ENCODE measurements at regions not wholly inside any gene's neighbourhood (a gene's known extent, or its start where the extent isn't known, plus 50 kb on each side); places are given as distances from the start of the nearest gene placed in this dataset.

DNA sequence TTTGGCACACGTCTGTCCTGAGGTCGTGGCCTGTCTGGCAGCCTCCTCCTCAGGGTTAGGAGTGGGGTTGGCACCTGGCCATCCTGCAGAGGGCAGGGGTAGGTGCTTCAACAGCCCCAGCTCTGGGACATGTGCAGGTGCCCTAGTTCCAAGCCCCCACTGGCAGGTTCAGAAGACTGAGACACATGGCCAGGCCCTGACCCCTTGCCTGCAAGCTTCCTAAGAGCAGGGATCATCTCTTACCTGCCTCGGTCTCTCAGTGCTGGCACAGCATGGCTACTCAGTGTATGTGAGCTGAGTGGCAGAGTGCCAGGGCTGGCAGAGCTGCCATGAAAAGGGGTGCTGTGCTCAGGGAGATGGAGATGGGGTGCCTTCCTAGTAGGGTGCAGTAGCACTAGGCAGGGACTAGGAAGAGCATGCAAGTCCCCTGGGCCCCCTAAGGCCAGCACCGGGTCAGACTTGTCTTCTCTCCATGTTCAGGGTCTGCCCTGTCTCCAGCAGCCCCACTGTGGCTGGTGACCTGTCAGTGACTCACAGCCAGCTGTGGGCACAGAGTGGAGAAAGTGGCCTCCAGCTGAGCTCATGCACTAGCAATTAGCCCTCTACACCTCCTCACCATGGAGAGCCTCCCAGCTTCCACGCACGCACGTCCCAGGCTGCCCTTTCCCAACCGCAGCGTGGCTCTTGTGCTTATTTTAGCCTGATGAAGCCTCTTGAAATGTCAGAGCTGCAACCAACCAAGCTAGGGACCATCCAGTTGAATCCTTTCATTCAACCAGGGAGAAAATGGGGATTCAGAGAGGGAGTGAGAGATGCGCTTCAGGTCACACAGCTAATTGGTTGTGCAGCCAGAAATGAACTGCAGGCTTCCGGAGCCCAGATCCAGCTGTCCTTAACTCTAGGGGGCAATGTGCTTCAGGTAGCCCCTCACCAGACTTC lies 116.6 kb downstream of the MRPL14 start (continued):
- TF ChIP-seq, protein P1, sequence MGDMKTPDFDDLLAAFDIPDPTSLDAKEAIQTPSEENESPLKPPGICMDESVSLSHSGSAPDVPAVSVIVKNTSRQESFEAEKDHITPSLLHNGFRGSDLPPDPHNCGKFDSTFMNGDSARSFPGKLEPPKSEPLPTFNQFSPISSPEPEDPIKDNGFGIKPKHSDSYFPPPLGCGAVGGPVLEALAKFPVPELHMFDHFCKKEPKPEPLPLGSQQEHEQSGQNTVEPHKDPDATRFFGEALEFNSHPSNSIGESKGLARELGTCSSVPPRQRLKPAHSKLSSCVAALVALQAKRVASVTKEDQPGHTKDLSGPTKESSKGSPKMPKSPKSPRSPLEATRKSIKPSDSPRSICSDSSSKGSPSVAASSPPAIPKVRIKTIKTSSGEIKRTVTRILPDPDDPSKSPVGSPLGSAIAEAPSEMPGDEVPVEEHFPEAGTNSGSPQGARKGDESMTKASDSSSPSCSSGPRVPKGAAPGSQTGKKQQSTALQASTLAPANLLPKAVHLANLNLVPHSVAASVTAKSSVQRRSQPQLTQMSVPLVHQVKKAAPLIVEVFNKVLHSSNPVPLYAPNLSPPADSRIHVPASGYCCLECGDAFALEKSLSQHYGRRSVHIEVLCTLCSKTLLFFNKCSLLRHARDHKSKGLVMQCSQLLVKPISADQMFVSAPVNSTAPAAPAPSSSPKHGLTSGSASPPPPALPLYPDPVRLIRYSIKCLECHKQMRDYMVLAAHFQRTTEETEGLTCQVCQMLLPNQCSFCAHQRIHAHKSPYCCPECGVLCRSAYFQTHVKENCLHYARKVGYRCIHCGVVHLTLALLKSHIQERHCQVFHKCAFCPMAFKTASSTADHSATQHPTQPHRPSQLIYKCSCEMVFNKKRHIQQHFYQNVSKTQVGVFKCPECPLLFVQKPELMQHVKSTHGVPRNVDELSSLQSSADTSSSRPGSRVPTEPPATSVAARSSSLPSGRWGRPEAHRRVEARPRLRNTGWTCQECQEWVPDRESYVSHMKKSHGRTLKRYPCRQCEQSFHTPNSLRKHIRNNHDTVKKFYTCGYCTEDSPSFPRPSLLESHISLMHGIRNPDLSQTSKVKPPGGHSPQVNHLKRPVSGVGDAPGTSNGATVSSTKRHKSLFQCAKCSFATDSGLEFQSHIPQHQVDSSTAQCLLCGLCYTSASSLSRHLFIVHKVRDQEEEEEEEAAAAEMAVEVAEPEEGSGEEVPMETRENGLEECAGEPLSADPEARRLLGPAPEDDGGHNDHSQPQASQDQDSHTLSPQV (IDR thresholded peaks at IDR 0.05) = no peak

DNA sequence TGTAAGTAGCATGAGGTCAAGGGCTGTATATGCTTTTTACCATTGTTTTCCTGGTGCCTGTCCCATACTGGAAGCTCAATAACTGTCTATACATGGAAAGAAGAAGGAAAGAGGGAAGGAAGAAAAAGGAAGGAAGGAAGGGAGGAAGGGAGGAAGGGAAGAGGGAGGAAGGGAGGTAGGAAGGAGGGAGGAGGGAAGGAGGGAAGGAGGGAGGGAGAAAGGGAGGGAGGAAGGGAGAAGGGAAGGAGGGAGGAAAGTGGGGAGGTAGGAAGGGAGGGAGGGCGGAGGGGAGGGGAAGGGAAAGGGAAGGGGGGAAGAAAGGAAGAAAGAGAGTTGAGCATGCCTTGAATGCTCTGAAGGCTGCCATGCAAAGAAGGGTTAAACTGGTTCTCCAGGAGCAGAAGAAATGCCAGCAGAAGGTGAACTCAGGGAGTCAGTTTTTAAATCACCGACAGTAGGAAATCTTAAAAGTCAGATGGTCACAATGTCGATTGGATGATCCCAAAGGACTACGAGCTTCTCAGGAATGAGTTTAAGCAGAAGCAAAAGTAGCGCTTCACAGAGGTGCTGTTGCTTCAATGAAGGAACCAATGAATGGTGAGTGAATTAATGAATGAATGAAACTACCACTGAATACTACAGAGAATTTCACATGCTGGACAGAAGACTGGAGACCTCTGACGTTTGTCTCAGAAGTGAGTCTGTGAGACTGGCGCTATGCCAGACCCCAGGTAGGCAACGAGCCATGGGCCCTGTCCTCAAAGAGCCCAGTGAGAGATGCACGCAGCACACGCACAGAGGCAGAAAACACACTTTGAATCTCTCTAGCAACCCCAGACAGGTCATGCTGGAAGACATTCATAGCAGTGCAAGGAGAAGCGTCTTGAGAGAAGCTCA lies 117.6 kb downstream of the MRPL14 start:
- H3K4me1 ChIP-seq (ENCODE audit: control insufficient read depth, insufficient read depth, low read length) = peaks cover 5% of the 10 kb centered on the region; the same call in 1 of the 2 replicates
- FAIRE-seq (no peak), ATAC-seq (no peak), DNase-seq (ENCODE audit: low read depth, low spot score) (no peak)
- no peaks in the 10 kb centered on the region; the same call in 2 of the 3 replicates for H3K9me3 ChIP-seq (replicated peaks; ENCODE audit: control insufficient read depth, insufficient read depth, low read length)
- H2AFZ ChIP-seq (ENCODE audit: control insufficient read depth, low read depth, low read length) = no peak overlapping the region
- no peaks in the 10 kb centered on the region for H3K36me3 ChIP-seq (ENCODE audit: control insufficient read depth in 2 of 2, insufficient read depth in 2 of 2, low read length in 1 of 2)
- no peak overlapping the region for H3K4me3 ChIP-seq
- H3K27me3 ChIP-seq (replicated peaks in 1 of 2; ENCODE audit: control insufficient read depth in 2 of 2, insufficient read depth in 2 of 2, low read length in 1 of 2) = no peaks in the 10 kb centered on the region; a peak in 2 of 4 replicates
- ChIA-PET POLR2A (interaction anchor here (0.8 to 1.4 kb wide), 4 partner anchors 53 to 69 kb away, joined by 3 read pairs; no protein-coding TSS in a partner anchor), RAD21 (ENCODE audit: unreplicated experiment) (interaction anchor here (0.6 to 1.4 kb wide), 2 partner anchors 64 to 240 kb away, joined by 3 read pairs; partner anchors contain the start of gene VEGFA), SMC1A (ENCODE audit: uncharacterized antibody, unreplicated experiment) (no interaction called here), CTCF (interaction anchor here (0.5 to 1.6 kb wide), 6 partner anchors 64 to 345 kb away, joined by 3 to 11 read pairs (median 3); no protein-coding TSS in a partner anchor)
- in situ Hi-C loops (cut with MboI) (no loop called here), intact Hi-C loops (cut with micrococcal nuclease; ENCODE audit: unreplicated experiment) (loop anchor here (5.0 kb wide), 1 partner anchor 48 kb away; no protein-coding TSS in a partner anchor)
- no peaks in the 10 kb centered on the region for H4K20me1 ChIP-seq (ENCODE audit: control insufficient read depth, insufficient read depth)
- 35% methylated on average over 11 of the region's 11 CpGs for WGBS (ENCODE audit: insufficient coverage, insufficient replicate concordance, low lambda C conversion rate, missing lambda C conversion rate)
- no peak overlapping the region for H3K27ac ChIP-seq (ENCODE audit: control insufficient read depth, insufficient read depth)
- H3K9ac ChIP-seq (ENCODE audit: control insufficient read depth, insufficient read depth, low read length) = no peak overlapping the region
- no peaks in the 10 kb centered on the region for H3K79me2 ChIP-seq (ENCODE audit: control insufficient read depth, insufficient read depth, low read length)
- no TSS peak for BruUV-seq (replicated peaks)
- no peak overlapping the region for H3K4me2 ChIP-seq (ENCODE audit: control insufficient read depth, insufficient read depth)
- TF ChIP-seq ZZZ3 (IDR thresholded peaks at IDR 0.05; ENCODE audit: control insufficient read depth, insufficient read length, low read depth) (no peak), ATF7 (IDR thresholded peaks at IDR 0.05; ENCODE audit: low read depth) (no peak), NR2C2 (IDR thresholded peaks at IDR 0.05; ENCODE audit: borderline replicate concordance, control insufficient read depth, insufficient read length, low read depth) (no peak), CHD2 (IDR thresholded peaks at IDR 0.05; ENCODE audit: borderline replicate concordance, low read depth, low read length) (no peak), ZNF24 (IDR thresholded peaks at IDR 0.05) (peak; percentile 87), EZH2 (IDR thresholded peaks at IDR 0.05; ENCODE audit: borderline replicate concordance, control insufficient read depth, low read depth, low read length) (no peak)
- TF ChIP-seq, protein P2, sequence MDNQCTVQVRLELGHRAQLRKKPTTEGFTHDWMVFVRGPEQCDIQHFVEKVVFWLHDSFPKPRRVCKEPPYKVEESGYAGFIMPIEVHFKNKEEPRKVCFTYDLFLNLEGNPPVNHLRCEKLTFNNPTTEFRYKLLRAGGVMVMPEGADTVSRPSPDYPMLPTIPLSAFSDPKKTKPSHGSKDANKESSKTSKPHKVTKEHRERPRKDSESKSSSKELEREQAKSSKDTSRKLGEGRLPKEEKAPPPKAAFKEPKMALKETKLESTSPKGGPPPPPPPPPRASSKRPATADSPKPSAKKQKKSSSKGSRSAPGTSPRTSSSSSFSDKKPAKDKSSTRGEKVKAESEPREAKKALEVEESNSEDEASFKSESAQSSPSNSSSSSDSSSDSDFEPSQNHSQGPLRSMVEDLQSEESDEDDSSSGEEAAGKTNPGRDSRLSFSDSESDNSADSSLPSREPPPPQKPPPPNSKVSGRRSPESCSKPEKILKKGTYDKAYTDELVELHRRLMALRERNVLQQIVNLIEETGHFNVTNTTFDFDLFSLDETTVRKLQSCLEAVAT (IDR thresholded peaks at IDR 0.05) = no peak
- TF ChIP-seq, protein P3, sequence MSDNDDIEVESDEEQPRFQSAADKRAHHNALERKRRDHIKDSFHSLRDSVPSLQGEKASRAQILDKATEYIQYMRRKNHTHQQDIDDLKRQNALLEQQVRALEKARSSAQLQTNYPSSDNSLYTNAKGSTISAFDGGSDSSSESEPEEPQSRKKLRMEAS (IDR thresholded peaks at IDR 0.05; ENCODE audit: low read depth, low read length) = no peak
